PFSK-1 (cell line): ENCODE measurements at regions not wholly inside any gene's neighbourhood (a gene's known extent, or its start where the extent isn't known, plus 50 kb on each side); places are given as distances from the start of the nearest gene placed in this dataset.

Experiments
- FOXP2 ChIP-seq: optimal IDR thresholded peaks from 2 replicates; pipeline ENCODE3; 2011; ENCODE audit warnings: borderline replicate concordance, control low read depth, inconsistent platforms; ENCODE audit not compliant: insufficient read depth; ENCODE audit errors: extremely low read length, extremely low read depth
- POLR2AphosphoS5 ChIP-seq: IDR thresholded peaks from 2 replicates; pipeline ENCODE4 v1.6.1; 2012; ENCODE audit warnings: low read depth, mild to moderate bottlenecking, control low read depth, low read length, moderate library complexity
- SIN3A ChIP-seq: IDR thresholded peaks from 2 replicates; pipeline ENCODE4 v1.6.1; 2012; ENCODE audit warnings: mild to moderate bottlenecking, low read length, moderate library complexity, borderline replicate concordance; ENCODE audit not compliant: insufficient read depth
- TAF1 ChIP-seq: IDR thresholded peaks from 2 replicates; pipeline ENCODE4 v1.6.1; 2012; ENCODE audit warnings: low read length, control low read depth, borderline replicate concordance; ENCODE audit not compliant: insufficient read depth
- TF ChIP-seq, protein P1 (sequence below), 2 experiments: IDR thresholded peaks; 2 replicates each; pipeline versions ENCODE4 v1.6.1 to v1.8.0; 2011 to 2012; ENCODE audit warnings: low read depth in 2 of 2, low read length in 2 of 2, control low read depth in 1 of 2, inconsistent platforms in 1 of 2, mild to moderate bottlenecking in 1 of 2, moderate library complexity in 1 of 2; ENCODE audit not compliant: insufficient read depth in 1 of 2

DNA sequence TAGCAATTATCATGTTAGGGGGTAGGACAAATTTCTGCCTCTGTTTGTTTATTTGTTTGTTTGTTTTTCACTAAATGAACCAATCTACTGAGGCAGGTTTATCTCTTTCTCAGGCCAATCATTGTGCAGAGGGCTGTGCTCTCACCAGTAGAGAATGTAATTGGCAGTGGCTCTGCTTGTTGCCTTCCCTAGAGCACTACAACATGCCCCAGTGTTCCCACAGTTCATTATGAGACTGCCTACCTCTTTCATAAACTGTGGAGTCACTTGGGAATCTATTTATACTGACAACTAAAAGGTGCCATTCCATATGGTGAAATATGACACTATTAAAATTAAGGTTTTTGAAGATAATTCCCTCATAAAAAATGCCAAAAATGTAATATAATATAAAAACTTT lies 196.3 kb upstream of the ALCAM start:
- TF ChIP-seq SIN3A, result no peak
- no peak for TF ChIP-seq POLR2AphosphoS5
- TF ChIP-seq TAF1, result no peak
- no peak for TF ChIP-seq FOXP2
- TF ChIP-seq, protein P1, sequence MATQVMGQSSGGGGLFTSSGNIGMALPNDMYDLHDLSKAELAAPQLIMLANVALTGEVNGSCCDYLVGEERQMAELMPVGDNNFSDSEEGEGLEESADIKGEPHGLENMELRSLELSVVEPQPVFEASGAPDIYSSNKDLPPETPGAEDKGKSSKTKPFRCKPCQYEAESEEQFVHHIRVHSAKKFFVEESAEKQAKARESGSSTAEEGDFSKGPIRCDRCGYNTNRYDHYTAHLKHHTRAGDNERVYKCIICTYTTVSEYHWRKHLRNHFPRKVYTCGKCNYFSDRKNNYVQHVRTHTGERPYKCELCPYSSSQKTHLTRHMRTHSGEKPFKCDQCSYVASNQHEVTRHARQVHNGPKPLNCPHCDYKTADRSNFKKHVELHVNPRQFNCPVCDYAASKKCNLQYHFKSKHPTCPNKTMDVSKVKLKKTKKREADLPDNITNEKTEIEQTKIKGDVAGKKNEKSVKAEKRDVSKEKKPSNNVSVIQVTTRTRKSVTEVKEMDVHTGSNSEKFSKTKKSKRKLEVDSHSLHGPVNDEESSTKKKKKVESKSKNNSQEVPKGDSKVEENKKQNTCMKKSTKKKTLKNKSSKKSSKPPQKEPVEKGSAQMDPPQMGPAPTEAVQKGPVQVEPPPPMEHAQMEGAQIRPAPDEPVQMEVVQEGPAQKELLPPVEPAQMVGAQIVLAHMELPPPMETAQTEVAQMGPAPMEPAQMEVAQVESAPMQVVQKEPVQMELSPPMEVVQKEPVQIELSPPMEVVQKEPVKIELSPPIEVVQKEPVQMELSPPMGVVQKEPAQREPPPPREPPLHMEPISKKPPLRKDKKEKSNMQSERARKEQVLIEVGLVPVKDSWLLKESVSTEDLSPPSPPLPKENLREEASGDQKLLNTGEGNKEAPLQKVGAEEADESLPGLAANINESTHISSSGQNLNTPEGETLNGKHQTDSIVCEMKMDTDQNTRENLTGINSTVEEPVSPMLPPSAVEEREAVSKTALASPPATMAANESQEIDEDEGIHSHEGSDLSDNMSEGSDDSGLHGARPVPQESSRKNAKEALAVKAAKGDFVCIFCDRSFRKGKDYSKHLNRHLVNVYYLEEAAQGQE (IDR thresholded peaks at IDR 0.05; ENCODE audit: insufficient read depth in 1 of 2, low read depth in 2 of 2, low read length in 2 of 2), result no peak

DNA sequence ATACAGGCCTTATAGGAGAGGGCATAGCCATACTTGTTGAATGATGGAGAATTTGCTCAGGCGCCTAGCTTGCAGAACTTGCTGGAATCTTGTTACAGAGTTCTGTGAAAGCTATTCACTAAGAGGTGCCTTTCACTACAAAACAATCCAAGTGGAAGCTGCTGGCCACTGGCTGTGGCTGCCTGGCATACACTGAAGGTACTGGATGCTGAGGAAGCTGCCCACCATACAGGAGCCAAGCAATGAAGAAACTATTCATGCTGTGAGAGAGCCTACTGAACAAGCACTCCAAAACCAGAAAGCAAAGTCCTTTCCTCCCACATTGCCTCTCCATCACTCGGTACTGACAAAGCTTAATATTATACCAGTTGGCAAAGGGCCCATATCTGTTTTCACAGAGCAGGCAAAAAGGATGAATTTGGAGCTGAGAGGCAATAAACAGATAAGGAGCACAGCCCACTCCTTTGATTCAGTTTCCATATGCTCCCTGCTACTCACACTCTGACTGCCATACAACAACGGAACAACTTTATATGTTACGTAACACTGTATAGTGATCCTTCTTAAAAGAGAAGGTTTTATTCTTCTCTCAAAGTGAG lies 192.6 kb upstream of the ALCAM start:
- no peak for TF ChIP-seq FOXP2
- no peak for TF ChIP-seq SIN3A
- TF ChIP-seq POLR2AphosphoS5, result no peak
- TF ChIP-seq TAF1, result no peak
- TF ChIP-seq, protein P1 (IDR thresholded peaks at IDR 0.05; ENCODE audit: insufficient read depth in 1 of 2, low read depth in 2 of 2, low read length in 2 of 2), result no peak

DNA sequence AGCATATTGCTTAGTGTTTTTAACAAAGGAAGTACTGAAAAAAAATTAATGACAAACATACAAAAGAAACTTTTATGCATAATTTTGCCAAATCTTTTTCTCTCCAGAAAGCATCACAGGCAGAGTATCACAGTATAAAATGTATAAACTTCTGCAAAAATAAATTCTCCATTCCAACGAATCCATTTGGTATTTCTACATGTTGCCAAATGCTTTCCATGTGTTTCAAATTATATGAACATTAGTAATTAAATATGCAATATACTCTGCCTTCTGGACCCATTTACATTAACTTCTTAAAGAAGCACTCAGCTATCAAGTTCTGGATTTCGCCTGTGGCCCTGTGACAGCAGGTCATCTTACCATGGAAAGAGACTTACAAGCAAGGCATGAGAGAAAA lies 189.1 kb upstream of the ALCAM start:
- TF ChIP-seq FOXP2, result no peak
- TF ChIP-seq POLR2AphosphoS5, result no peak
- TF ChIP-seq, protein P1 (IDR thresholded peaks at IDR 0.05; ENCODE audit: insufficient read depth in 1 of 2, low read depth in 2 of 2, low read length in 2 of 2), result no peak
- TF ChIP-seq TAF1, result no peak
- TF ChIP-seq SIN3A, result no peak

DNA sequence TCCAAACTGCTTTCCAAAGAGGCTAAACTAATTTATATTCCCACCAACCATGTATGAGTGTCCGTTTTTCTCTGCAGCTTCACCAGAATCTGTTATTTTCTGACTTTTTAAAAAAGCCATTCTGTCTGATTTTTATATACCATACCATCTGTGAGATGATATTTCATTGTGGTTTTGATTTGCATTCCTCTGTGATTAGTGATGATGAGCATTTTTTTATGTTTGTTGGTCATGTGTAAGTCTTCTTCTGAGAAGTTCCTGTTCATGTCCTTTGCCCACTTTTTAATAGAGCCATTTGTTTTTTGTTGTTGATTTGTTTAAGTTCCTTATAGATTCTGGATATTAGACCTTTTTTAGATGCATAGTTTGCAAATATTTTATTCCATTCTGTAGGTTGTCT lies 179.4 kb upstream of the ALCAM start:
- TF ChIP-seq SIN3A (no peak), TAF1 (no peak), FOXP2 (no peak), POLR2AphosphoS5 (no peak)

DNA sequence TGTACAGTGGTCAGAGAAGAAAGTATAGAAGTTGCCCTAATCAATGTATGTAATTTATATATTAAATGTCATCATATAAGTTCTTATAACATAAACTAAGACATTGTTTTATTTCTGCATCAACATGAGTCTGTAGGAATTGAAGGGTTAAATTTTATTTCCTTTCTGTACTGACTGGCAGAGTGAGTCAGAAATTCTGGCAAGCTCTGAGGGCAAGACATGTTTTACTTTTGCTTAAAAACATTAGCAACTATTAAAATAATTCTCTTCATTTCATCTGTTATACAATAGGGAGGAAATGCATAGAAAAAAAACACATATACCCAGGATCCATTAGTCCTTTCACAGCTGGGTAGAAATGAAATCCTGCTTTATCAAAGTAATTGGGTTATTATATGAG lies 171.4 kb upstream of the ALCAM start:
- TF ChIP-seq, protein P1 (IDR thresholded peaks at IDR 0.05; ENCODE audit: insufficient read depth in 1 of 2, low read depth in 2 of 2, low read length in 2 of 2), result no peak
